ENCODE measurements at regions not wholly inside any gene's neighbourhood (a gene's known extent, or its start where the extent isn't known, plus 50 kb on each side); places are given as distances from the start of the nearest gene placed in this dataset.
"Not testable (repeated sequence)": the region's sequence is repeated elsewhere in the genome, so short reads cannot be mapped to it uniquely, and the experiment has no call there.

GRCh38 chr5:145396888-145397287 is 438.3 kb downstream of the PRELID2 start:
- Histone ChIP-seq H3K4me3 (ENCODE audit: low read length, poor library complexity, severe bottlenecking) (no peak overlapping the region), H3F3A (ENCODE audit: low read depth) (no peaks in the 10 kb centered on the region), H3K79me2 (ENCODE audit: insufficient read depth, low read length) (no peaks in the 10 kb centered on the region), H3K27me3 (ENCODE audit: insufficient read depth, low read length, poor library complexity, severe bottlenecking) (no peaks in the 10 kb centered on the region), H4K20me1 (ENCODE audit: insufficient read depth, low read length, poor library complexity, severe bottlenecking) (no peaks in the 10 kb centered on the region), H3K9me2 (replicated peaks; ENCODE audit: low read depth, low read length) (no peaks in the 10 kb centered on the region), H3K36me3 (ENCODE audit: insufficient read depth, low read length) (no peaks in the 10 kb centered on the region), H2AFZ (ENCODE audit: low read length) (no peak overlapping the region), H3K9ac (ENCODE audit: low read depth, low read length, poor library complexity, severe bottlenecking) (no peak overlapping the region), H3K9me3 (ENCODE audit: insufficient read depth, low read depth, low read length) (no peaks in the 10 kb centered on the region), H3K4me2 (ENCODE audit: low read depth, low read length, poor library complexity, severe bottlenecking) (no peak overlapping the region), H3K4me1 (ENCODE audit: insufficient read depth, low read length, poor library complexity, severe bottlenecking) (no peaks in the 10 kb centered on the region)
- TF ChIP-seq CTCF (conservative IDR thresholded peaks at IDR 0.05; ENCODE audit: low read length) (no peak), EZH2phosphoT487 (IDR thresholded peaks at IDR 0.05; ENCODE audit: borderline replicate concordance) (no peak)

GRCh38 chr5:145395151-145395550 is 440.0 kb downstream of the PRELID2 start:
- not testable (repeated sequence) for H3K4me2 ChIP-seq (ENCODE audit: low read depth, low read length, poor library complexity, severe bottlenecking); H4K20me1 ChIP-seq (ENCODE audit: insufficient read depth, low read length, poor library complexity, severe bottlenecking); H3F3A ChIP-seq (ENCODE audit: low read depth)

GRCh38 chr5:145393426-145393825 is 441.7 kb downstream of the PRELID2 start:
- Histone ChIP-seq H3K27me3 (ENCODE audit: insufficient read depth, low read length, poor library complexity, severe bottlenecking) (no peaks in the 10 kb centered on the region), H3K4me2 (ENCODE audit: low read depth, low read length, poor library complexity, severe bottlenecking) (no peak overlapping the region), H3K9ac (ENCODE audit: low read depth, low read length, poor library complexity, severe bottlenecking) (no peak overlapping the region), H4K20me1 (ENCODE audit: insufficient read depth, low read length, poor library complexity, severe bottlenecking) (no peaks in the 10 kb centered on the region), H3K9me3 (ENCODE audit: insufficient read depth, low read depth, low read length) (no peaks in the 10 kb centered on the region; the same call in 1 of the 2 replicates), H3K36me3 (ENCODE audit: insufficient read depth, low read length) (no peaks in the 10 kb centered on the region), H3K4me3 (ENCODE audit: low read length, poor library complexity, severe bottlenecking) (no peak overlapping the region), H3K4me1 (ENCODE audit: insufficient read depth, low read length, poor library complexity, severe bottlenecking) (no peaks in the 10 kb centered on the region), H3K9me2 (replicated peaks; ENCODE audit: low read depth, low read length) (no peaks in the 10 kb centered on the region), H2AFZ (ENCODE audit: low read length) (no peak overlapping the region), H3F3A (ENCODE audit: low read depth) (no peaks in the 10 kb centered on the region), H3K79me2 (ENCODE audit: insufficient read depth, low read length) (no peaks in the 10 kb centered on the region)
- no peak for TF ChIP-seq EZH2phosphoT487 (IDR thresholded peaks at IDR 0.05; ENCODE audit: borderline replicate concordance)
- TF ChIP-seq CTCF (conservative IDR thresholded peaks at IDR 0.05; ENCODE audit: low read length), result no peak

More at GRCh38 chr5:145395151-145395550, 440.0 kb downstream of the PRELID2 start:
- not testable (repeated sequence) for H2AFZ ChIP-seq (ENCODE audit: low read length); H3K9me3 ChIP-seq (ENCODE audit: insufficient read depth, low read depth, low read length); H3K4me1 ChIP-seq (ENCODE audit: insufficient read depth, low read length, poor library complexity, severe bottlenecking); H3K27me3 ChIP-seq (ENCODE audit: insufficient read depth, low read length, poor library complexity, severe bottlenecking); H3K4me3 ChIP-seq (ENCODE audit: low read length, poor library complexity, severe bottlenecking); H3K9me2 ChIP-seq (replicated peaks; ENCODE audit: low read depth, low read length); H3K79me2 ChIP-seq (ENCODE audit: insufficient read depth, low read length); H3K9ac ChIP-seq (ENCODE audit: low read depth, low read length, poor library complexity, severe bottlenecking); H3K36me3 ChIP-seq (ENCODE audit: insufficient read depth, low read length)

- Histone ChIP-seq H3K36me3 (ENCODE audit: insufficient read depth, low read length) (no peaks in the 10 kb centered on the region), H2AFZ (ENCODE audit: low read length) (no peak overlapping the region), H3K4me3 (ENCODE audit: low read length, poor library complexity, severe bottlenecking) (no peak overlapping the region), H3K9ac (ENCODE audit: low read depth, low read length, poor library complexity, severe bottlenecking) (no peak overlapping the region), H4K20me1 (ENCODE audit: insufficient read depth, low read length, poor library complexity, severe bottlenecking) (no peaks in the 10 kb centered on the region), H3K9me2 (replicated peaks; ENCODE audit: low read depth, low read length) (no peaks in the 10 kb centered on the region), H3K4me2 (ENCODE audit: low read depth, low read length, poor library complexity, severe bottlenecking) (no peak overlapping the region), H3K4me1 (ENCODE audit: insufficient read depth, low read length, poor library complexity, severe bottlenecking) (no peaks in the 10 kb centered on the region), H3K79me2 (ENCODE audit: insufficient read depth, low read length) (no peaks in the 10 kb centered on the region), H3K27me3 (ENCODE audit: insufficient read depth, low read length, poor library complexity, severe bottlenecking) (no peaks in the 10 kb centered on the region), H3F3A (ENCODE audit: low read depth) (no peaks in the 10 kb centered on the region), H3K9me3 (ENCODE audit: insufficient read depth, low read depth, low read length) (no peaks in the 10 kb centered on the region; the same call in 1 of the 2 replicates)
- TF ChIP-seq CTCF (conservative IDR thresholded peaks at IDR 0.05; ENCODE audit: low read length) (no peak), EZH2phosphoT487 (IDR thresholded peaks at IDR 0.05; ENCODE audit: borderline replicate concordance) (no peak)
Measured at GRCh38 chr5:145389047-145389446, 446.1 kb downstream of the PRELID2 start.
